ENCODE measurements at regions not wholly inside any gene's neighbourhood (a gene's known extent, or its start where the extent isn't known, plus 50 kb on each side); places are given as distances from the start of the nearest gene placed in this dataset.

- DNase-seq (ENCODE audit: low read depth): no peak
- no peak overlapping the region for H3K4me3 ChIP-seq (ENCODE audit: control insufficient read depth, low read depth, low read length)
- TF ChIP-seq CTCF (IDR thresholded peaks at IDR 0.05; ENCODE audit: control insufficient read depth, insufficient read depth, low read depth, low read length, missing control alignments): no peak
These were observed 1084.0 kb upstream of the CDH18 start for GRCh38 chr5:21071986-21072385.

GRCh38 chr5:21071421-21071820, 1083.4 kb upstream of the CDH18 start:
- no peak for TF ChIP-seq CTCF (IDR thresholded peaks at IDR 0.05; ENCODE audit: control insufficient read depth, insufficient read depth, low read depth, low read length, missing control alignments)
- DNase-seq (ENCODE audit: low read depth): no peak
- no peak overlapping the region for H3K4me3 ChIP-seq (ENCODE audit: control insufficient read depth, low read depth, low read length)

DNA sequence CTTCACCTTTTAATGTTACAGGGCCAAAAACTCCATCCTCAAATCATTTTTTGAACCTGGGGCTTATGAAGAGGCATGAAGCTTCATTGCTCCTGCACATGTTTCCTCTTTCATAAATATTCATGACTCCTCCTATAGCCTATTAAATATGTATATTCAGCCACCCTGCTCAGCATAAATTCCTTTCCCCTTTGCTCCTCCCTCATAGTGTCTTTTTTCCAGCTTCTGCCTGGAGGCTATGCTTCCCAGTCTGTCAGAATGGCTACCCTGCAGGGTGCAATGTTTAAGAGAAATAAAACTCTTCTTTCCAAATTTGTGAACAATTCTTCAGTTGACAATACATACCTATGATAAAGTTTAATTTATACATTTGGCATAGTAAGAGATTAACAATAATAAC, 1082.9 kb upstream of the CDH18 start:
- H3K4me3 ChIP-seq (ENCODE audit: control insufficient read depth, low read depth, low read length): no peak overlapping the region
- no peak for DNase-seq (ENCODE audit: low read depth)
- TF ChIP-seq CTCF (IDR thresholded peaks at IDR 0.05; ENCODE audit: control insufficient read depth, insufficient read depth, low read depth, low read length, missing control alignments): no peak

DNA sequence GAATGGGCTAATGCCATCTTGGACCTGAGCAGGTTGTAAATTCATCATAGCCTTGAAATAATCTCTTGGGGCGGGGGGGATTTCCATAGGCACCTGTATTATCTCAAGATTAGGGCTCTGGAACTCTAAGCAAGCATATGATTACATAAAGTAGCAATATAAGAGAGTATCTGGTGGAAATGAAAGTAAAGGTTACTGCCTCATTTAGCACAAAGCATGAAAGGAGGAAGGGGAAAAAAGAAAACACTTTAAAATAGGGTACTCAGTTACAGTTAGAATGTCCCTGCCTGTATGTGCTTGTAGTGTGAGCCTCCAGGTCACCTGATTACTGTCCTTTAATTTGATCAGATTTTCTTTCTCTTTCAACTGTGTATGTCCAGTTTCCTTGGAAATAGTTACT, 1079.7 kb upstream of the CDH18 start:
- no peak for TF ChIP-seq CTCF (IDR thresholded peaks at IDR 0.05; ENCODE audit: control insufficient read depth, insufficient read depth, low read depth, low read length, missing control alignments)
- no peak overlapping the region for H3K4me3 ChIP-seq (ENCODE audit: control insufficient read depth, low read depth, low read length)
- no peak for DNase-seq (ENCODE audit: low read depth)

DNA sequence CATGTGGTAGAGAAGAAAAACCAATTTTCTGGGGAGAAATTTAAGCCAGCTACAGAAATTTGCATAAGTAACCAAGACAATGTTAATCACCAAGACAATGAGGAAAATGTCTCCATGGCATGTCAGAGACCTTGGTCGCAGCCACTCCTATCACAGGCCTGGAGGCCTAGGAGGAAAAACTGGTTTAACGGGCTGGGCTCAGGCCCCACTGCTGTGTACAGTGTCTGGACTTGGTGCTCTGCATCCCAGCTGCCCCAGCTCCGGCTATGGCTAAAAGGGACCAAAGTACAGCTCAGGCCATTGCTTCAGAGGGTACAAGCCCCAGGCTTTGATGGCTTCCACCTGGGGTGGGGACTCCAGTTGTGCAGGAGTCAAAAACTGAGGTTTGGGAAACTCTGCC, 1075.1 kb upstream of the CDH18 start:
- no peak overlapping the region for H3K4me3 ChIP-seq (ENCODE audit: control insufficient read depth, low read depth, low read length)
- DNase-seq (ENCODE audit: low read depth): no peak
- no peak for TF ChIP-seq CTCF (IDR thresholded peaks at IDR 0.05; ENCODE audit: control insufficient read depth, insufficient read depth, low read depth, low read length, missing control alignments)

DNA sequence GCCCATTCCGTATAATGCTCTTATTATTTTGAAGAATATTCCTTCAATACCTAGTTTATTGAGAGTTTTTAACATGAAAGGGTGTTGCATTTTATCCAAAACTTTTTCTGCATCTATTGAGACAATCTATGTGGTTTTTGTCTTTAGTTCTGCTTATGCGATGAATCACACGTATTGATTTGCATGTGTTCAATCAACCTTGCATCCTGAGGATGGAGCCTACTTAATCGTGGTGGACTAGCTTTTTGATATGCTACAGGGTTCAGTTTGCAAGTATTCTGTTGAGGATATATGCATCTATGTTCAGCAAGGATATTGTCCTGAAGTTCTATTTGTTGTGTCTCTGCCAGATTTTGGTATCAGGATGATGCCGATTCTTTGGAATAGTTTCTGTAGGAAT, 1070.3 kb upstream of the CDH18 start:
- no peak overlapping the region for H3K4me3 ChIP-seq (ENCODE audit: control insufficient read depth, low read depth, low read length)
- TF ChIP-seq CTCF (IDR thresholded peaks at IDR 0.05; ENCODE audit: control insufficient read depth, insufficient read depth, low read depth, low read length, missing control alignments): no peak

GRCh38 chr5:21051945-21052344, 1063.9 kb upstream of the CDH18 start:
- H3K4me3 ChIP-seq (ENCODE audit: control insufficient read depth, low read depth, low read length): no peak overlapping the region
- no peak for DNase-seq (ENCODE audit: low read depth)
- no peak for TF ChIP-seq CTCF (IDR thresholded peaks at IDR 0.05; ENCODE audit: control insufficient read depth, insufficient read depth, low read depth, low read length, missing control alignments)

More for the DNA sequence above, 1070.3 kb upstream of the CDH18 start:
- no peak for DNase-seq (ENCODE audit: low read depth)
